IPS DF 4.7 (cell line): ENCODE measurements at regions not wholly inside any gene's neighbourhood (a gene's known extent, or its start where the extent isn't known, plus 50 kb on each side); places are given as distances from the start of the nearest gene placed in this dataset.
"Not testable (repeated sequence)": the region's sequence is repeated elsewhere in the genome, so short reads cannot be mapped to it uniquely, and the experiment has no call there.

ENCODE experiments used
- DNase-seq: peaks from one replicate; pipeline ENCODE4 v3.0.0-alpha.2; 2013; ENCODE audit warnings: low spot score; ENCODE audit errors: extremely low read depth

DNA sequence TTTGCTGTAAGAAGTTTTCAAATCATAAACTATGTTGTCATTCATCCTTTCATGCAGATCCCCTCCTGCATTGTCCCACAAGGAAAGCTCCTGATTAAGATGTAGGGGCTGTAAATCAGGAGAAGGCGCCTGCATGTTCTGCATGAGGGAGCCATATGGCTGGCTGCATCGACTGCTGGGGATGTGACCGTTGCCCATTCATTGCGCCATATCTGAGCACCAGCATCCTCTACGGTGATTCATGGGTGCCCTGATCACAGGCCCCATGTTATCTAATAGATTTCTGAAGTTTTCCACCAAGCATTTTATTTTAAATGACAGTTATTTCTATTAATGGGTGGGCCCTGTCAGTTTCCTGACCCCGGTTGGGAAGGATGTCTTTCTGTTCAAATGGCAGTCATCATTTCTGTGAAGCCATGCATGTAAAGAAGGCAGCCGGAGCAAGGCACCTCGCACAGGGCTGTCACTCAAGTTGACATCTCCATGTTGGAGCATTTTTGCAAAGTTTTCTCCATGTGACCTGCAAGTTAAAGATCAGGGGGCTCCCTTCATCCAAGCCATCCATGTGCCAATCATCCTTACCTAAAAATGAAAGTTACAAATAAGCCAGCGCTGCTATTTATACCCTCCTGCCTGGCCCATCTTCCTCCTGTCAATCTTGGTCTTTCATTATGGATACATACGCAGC lies 128.8 kb downstream of the TEX36 start:
- DNase-seq: no peak

DNA sequence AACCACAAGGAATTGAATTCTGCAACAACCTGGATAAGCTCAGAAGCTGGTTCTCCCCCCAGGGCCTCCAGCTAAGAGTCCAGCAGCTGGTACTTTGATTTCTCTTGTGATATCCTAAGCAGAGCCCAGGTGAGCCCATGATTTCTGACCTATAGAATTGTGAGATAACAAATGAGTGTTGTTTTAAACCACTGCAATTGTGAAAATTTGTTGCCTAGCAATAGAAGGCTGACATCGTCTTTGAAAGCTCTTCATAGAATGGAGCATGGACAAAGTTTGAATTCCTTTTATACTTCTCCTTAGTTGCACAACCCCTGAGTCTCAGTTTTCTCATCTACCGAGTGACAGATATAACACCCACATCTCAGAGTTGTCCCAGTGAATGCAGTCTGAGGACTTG lies 129.9 kb downstream of the TEX36 start:
- DNase-seq: no peak

DNA sequence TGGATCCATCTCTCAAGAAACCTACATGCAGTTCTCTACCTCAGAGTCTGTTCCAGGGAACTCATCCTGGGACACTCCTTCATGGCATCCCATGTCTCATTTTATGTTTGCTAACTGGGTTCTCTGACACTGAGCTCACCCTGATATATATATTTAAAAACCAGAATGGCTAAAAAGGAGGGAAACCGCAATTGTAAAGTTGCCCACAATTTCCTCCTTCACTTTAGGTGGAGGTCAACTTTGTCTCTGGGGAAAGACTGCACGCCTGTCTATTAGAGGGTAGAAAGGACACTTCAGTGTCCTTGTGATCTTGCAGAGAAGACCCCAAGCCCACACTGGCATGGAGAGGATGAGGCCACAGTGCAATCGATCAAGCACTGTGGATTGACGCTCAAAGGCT lies 131.7 kb downstream of the TEX36 start:
- no peak for DNase-seq

DNA sequence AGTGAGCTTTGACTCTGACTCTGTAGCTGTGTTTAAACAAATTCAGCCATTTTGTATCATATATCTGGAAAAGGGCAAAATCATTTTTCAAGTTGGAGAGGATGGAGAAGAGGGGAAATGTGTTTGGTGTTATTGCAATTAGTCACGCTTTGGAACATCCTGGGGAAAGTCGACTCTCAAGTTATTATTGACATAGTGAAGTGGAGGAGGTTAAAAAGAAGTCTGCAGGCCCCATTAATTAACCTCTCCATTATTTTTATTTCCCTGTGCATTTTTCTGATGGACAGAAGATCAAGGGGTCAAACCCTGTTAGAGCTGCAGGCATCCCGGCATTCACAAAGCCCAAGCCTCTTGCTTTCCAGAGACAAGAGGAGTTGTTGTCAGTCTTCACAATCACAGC lies 132.6 kb downstream of the TEX36 start:
- no peak for DNase-seq

DNA sequence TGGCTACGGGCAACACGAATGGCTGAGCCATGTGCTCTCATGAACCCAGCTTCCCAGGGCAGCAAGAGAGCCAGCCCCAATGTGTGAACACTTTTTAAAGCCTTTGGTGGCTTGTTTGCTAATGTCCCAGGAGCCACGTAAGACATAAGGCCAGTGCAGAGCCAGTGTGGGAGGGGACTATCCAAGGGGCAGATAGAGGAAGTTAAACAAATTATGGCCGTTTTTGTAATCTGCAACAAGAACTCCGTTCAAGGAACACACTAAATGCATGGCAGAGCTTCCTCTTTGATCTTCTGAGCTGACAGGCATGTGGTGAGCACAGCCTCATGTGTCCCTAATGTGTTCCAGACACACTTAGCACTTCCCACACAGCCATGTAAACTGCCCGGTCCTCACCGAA lies 133.3 kb downstream of the TEX36 start:
- DNase-seq: no peak

DNA sequence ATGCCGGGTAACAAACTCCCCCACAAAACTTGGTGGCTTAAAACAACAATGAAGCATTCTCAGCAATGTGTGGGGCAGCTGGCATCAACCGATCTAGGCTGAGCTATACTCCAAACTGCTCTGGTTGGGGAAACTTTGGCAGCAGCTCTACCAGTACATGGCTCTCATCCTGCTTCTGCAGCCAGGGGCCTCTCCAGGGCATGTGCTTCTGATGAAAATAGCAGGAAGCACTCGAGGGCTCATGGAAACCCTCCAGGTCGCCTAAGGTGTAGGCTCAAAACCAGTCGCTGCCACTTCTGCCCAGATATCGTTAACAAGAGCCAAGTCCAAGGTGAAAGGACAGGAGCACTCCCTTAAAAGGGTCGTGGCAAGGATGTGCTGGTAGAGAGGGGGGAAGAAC lies 134.1 kb downstream of the TEX36 start:
- no peak for DNase-seq

DNA sequence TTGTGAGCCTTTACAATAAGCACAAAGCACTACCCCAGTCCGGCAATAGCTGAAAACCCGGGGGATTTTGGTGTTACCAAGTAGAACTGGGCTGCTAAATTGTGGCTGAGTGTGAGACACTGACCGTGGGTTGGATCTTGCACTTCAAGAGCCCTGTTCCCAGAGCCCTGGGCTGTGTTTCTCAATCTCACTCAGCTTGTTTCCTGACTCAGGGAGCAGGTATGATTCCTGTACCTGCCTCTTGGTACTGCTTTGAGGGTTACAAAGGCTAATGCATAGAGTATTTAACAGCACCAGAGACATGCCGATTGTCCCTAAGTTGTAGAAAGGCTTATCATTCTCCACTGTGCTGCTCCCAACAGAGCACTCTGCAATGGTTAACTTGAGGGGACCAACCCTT lies 134.6 kb downstream of the TEX36 start:
- DNase-seq: no peak

DNA sequence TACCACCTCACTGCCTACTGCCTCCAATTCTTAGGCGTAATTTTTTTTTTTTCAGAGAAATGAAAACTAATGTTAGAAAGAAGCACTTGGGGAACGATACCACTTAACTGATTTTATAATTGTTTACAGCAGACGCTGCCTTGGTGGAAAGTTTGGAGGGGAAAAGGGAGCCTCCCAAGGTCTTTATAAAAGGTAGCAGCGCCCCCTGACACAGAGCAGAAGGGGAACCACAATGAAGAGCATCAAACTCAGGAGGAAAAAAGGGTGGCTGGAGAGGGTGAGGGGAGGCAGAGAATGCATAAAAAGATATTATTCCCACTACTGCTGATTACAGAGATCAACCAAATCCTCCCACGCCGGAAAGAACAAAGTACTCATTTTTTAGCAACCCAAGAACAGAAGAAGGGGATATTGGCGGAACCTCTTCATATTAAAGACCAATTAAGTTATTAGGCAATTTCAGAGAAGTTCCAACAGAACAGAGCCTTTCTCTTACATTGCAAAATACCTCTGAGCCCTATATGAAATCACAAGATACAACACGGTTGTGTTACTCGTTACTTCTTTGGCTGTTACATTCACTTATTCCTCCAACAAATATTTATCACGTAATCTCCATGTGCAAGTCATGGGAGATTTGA lies 135.8 kb downstream of the TEX36 start:
- DNase-seq: no peak

DNA sequence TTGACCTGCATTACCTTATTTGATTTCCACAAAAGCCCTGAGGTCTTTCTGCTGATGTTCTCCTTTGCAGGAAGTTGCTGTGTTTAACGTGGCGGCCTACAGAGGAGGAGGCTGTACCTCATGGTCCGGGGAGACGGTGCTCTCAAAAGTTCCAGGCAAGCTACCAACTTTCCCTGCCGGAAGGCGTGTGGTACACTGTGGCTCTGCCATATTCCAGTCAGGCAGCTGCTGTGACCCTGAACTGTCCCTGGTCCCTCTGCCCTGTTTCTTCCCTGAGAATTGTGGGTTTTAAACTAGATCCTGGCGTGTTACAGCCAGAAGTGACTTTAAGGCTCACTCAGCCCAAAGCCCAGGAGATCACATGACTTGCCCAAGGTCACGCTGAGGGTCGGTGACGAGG lies 139.2 kb downstream of the TEX36 start:
- no peak for DNase-seq

DNA sequence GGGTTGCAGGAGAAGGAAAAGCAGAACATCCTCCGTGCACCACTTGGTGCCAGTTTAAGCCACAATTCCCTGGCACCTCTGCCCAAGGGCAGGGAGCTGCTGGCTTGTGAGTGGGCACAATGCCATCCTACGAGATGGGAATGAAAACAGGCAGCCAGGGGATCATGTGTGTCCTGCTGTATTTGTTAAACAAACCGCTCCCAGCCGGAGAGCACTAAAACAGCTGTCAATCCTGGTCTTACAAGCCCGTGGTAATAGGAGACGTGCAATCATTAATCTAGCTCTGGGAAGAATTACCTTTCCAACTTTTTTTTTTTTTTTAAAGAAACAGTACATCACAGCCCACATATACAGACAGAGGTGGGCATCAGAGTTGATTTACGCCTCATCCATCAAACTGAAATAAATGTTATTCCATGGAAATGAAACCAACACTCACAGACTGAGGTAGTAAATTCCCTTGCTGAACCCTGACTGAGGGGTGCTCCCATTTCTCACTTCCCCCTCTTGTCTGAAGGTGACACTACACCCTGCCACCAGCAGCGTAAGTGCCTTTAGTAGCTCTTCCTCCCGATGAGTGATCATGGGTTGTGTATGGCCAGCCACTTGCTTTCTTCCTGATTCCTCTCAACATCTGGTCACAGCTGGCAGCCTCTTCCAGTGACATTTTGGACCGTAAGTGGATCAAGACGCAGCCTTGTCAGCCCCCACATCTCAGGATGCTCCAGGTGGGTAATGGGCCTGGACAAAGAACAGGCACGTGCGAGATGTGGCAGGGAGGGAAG lies 143.8 kb downstream of the TEX36 start:
- DNase-seq: no peak

DNA sequence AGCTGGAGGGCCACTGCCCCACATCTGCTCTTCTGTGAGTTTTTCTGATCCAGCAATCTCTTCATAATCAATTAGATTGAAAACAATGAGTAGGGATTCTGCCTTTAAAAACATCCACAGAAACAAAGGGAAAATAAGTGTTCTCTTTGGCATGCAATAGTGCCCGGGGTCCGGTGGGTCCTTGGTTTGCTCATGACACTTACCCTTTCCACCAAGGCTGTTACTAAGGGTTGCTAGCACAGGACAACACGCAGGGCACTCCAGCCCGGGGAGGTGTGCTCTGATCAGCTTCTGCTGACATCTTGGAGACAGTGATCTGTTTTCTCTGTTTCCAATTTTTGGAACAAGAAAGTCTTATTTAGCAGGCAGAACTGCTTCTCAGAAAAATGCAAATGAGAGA lies 146.7 kb downstream of the TEX36 start:
- no peak for DNase-seq

DNA sequence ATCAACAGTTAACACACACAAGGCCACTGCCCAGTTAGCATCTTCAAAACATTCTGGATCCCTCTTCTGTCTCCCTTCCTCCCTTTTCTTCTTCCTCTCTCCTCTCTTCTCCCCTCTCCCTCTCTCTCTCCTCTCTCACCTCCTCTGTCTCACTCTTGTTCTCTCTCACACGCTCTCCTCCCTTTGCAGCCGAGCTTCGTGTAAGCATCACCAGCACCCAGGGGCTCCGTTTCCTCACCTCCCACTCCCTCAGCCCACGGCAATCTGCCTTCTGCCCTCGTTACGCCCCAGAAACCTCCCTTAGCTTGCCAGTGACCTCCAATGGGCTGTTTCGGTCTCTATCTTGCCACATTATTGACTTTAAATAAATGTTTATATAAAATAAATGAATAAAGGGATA lies 147.4 kb downstream of the TEX36 start:
- no peak for DNase-seq

DNA sequence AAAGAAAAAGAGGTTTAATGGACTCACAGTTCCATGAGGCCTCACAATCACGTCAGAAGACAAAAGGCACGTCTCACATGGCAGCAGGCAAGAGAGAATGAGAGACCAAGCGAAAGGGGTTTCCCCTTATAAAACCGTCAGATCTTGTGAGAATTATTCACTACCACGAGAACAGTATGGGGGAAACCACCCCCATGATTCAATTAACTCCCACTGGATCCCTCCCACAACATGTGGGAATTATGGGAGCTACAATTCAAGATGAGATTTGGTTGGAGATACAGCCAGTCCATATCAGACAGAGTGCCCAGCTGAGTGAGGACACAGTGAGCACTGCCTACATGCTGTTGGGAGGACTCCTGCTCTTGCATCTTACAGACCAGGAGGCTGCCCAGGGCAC lies 148.4 kb downstream of the TEX36 start:
- no peak for DNase-seq

DNA sequence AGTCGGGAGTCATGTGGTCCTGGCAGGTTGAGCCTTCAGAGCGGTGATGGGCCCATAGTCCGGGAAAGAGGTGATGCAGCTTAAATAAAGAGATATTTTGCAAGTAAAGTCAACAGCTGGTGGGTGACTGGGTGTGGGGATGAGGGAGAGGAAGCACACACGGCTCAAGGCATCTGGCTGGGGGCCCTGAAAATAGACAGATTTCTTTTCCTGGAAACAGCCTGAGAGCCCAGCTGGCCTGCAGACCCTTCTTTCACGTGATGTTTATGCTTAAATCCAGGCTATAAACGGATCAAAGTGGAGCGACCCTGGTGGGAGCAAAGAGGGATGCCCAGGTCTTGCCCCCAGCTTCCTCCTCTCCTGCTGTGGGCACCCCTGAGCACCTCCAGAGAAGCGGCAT lies 149.1 kb downstream of the TEX36 start:
- no peak for DNase-seq

DNA sequence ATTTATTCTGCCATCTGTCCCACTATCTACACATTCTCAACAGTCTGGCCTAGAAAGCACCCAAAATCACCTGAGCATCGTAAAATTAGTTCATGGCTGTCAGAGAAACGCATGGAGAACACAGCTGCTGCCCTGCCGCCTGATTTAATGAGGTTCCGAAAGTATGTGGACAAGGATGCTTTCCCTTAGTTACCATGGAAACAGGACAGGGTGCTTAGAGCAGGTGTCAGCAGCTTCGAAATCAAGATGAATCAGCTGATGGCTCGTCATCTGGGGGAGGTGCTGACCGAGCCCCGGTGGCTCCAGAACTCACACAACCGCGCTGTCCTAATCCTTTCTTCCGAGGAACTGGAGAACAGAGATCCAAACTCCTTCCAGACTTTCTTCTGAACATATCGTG lies 151.5 kb downstream of the TEX36 start:
- DNase-seq: no peak

DNA sequence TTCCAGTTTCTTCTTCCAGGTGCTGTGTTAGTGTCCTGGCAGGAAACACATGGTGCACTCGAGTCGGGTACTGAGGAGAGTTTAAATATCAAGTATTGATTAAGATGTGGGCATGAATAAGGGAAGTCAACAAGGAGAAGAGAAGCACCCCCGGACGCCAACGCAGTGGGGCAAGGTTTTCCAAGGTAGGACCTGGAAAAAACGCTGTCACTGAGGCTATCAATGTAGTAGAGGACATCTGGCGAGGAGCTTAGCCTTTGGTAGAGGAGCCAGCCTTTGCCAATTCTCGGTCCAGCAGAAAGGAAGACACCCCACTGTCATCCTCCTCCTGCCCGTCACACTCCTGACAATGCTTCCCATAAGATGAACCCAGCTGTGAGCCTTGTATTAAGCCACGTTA lies 159.6 kb downstream of the TEX36 start:
- no peak for DNase-seq

DNA sequence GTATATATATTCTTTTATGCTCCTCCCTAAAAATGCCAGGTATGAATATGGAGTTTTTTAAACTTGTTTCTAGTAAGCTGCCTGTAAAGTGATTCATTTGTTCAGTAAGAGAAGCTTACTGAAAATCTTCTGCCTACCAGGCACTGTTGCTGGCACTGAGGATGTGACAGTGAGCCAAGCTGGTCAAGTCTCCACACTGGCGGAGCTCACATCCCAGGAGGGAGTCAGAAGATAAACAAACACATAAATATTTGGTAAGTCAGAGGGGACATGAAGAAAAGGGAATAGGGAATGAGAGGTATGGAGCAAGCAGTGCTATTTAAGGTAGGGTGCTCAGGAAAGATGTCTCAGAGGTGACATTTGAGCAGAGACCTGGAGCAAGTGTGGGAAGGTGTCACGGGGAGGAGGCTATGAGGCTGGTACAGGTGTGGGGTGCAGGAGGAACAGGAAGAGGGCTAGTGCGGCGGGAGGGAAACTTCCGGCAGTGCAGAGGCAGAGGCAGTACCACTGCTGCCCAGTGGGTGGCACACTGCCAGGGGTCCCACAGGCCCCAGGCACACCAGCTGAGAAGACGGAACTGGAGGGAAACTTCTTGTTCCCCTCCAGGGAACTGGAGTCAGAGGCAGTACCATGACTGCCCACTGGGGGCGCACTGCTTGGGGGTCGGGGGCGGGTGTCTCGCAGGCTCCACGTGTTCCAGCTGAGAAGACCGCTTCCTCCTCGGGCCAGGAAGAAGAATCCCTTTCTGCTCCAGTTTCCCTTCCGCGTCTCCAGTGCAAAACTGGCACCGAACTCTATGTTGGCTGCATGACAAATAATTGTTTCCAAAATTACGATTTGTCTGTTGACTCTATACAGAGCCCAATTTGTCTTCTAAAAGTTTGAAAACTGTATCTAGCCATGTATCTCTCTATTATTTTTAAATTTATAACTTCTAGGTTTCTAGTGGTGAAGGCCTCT lies 161.0 kb downstream of the TEX36 start:
- DNase-seq: peak; percentile 41

DNA sequence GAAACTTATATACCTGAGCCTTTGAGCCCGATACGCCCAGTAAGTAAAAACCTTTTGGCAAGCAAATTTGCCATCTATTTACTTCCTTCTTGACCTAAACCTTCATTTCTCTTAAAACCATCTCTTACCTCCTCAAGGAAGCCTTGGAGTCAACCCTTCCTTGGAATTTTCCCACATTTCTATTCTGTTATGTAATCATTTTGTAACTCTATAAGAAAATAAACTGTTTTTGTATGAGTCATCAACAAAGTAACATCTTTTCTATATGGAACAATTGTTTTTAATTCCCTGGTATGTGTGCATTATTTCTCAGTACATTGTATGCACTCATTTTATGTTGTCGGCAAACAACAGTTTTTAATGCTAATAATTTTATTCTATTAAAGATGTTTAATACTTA lies 162.0 kb downstream of the TEX36 start:
- DNase-seq: no peak

DNA sequence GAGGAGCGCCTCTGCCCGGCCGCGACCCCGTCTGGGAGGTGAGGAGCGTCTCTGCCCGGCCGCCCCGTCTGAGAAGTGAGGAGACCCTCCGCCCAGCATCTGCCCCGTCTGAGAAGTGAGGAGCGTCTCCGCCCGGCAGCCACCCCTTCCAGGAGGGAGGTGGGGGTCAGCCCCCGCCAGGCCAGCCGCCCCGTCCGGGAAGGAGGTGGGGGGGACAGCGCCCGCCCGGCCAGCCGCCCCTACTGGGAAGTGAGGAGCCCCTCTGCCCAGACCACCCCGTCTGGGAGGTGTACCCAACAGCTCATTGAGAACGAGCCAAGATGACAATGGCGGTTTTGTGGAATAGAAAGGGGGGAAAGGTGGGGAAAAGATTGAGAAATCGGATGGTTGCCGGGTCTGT lies 164.6 kb downstream of the TEX36 start:
- not testable (repeated sequence) for DNase-seq

DNA sequence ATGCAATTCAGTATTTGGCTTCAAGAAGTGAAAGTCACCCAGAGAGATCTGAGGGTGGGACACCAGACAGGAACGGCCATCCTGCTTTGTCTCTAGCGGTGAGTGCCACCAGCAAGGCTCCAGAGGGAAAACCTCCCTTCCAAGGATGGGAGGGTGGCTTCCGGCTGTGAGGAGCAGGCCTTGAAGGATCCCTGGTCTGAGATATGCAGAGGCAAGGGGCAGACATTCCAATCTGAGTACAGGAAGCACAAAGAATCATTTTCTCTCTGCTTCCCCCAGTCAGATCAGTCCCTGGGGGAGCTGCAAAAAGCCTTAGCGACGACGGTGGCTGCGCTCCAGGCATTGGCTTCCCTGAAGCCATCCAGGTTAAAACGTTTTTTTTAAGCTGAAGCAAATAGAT lies 167.4 kb downstream of the TEX36 start:
- no peak for DNase-seq
